Thoracic aorta (tissue), 2 donors: ENCODE measurements at regions not wholly inside any gene's neighbourhood (a gene's known extent, or its start where the extent isn't known, plus 50 kb on each side); places are given as distances from the start of the nearest gene placed in this dataset.

Experiments
- ATAC-seq: fragments of 150-250 bp; one replicate; pipeline ENCODE4 v1.8.0; 2017; ENCODE audit warnings: low read depth; ENCODE audit not compliant: insufficient number of reproducible peaks, low FRiP score
- DNase-seq: peaks from one replicate; pipeline ENCODE4 v3.0.0-alpha.2; 2020; ENCODE audit warnings: low spot score
- H3K27ac ChIP-seq, 2 donors: fragments of 200-600 bp; sonication (generic); 1 replicate in 1 of 2; 2 replicates in 1 of 2; pipeline ENCODE4 v1.5.1; 2016; ENCODE audit warnings: mild to moderate bottlenecking in 2 of 2, moderate library complexity in 2 of 2
- H3K27me3 ChIP-seq: fragments of 200-600 bp; sonication (generic); replicated peaks from 2 replicates; pipeline ENCODE4 v1.6.0; 2016; ENCODE audit warnings: mild to moderate bottlenecking; ENCODE audit not compliant: insufficient read depth
- H3K36me3 ChIP-seq: fragments of 200-600 bp; sonication (generic); one replicate; pipeline ENCODE4 v1.5.1; 2016
- H3K4me1 ChIP-seq, 2 donors: fragments of 200-600 bp; sonication (generic); 1 replicate in 1 of 2; 2 replicates in 1 of 2; pipeline versions ENCODE4 v1.5.1 to v1.6.0; 2016; ENCODE audit warnings: low read depth in 2 of 2, mild to moderate bottlenecking in 1 of 2; ENCODE audit not compliant: control insufficient read depth in 1 of 2
- H3K4me3 ChIP-seq: fragments of 200-600 bp; sonication (generic); 2 replicates; pipeline ENCODE4 v1.5.1; 2016; ENCODE audit warnings: mild to moderate bottlenecking
- H3K9me3 ChIP-seq: fragments of 200-600 bp; sonication (generic); 2 replicates; pipeline ENCODE4 v1.5.1; 2016
- TF ChIP-seq, protein P1 (sequence below): fragments of 200-600 bp; sonication (generic); IDR thresholded peaks from one replicate; pipeline ENCODE4 v1.5.1; 2019; ENCODE audit warnings: antibody characterized with exemption

- no peak for ATAC-seq
- DNase-seq: no peak
- TF ChIP-seq, protein P1, sequence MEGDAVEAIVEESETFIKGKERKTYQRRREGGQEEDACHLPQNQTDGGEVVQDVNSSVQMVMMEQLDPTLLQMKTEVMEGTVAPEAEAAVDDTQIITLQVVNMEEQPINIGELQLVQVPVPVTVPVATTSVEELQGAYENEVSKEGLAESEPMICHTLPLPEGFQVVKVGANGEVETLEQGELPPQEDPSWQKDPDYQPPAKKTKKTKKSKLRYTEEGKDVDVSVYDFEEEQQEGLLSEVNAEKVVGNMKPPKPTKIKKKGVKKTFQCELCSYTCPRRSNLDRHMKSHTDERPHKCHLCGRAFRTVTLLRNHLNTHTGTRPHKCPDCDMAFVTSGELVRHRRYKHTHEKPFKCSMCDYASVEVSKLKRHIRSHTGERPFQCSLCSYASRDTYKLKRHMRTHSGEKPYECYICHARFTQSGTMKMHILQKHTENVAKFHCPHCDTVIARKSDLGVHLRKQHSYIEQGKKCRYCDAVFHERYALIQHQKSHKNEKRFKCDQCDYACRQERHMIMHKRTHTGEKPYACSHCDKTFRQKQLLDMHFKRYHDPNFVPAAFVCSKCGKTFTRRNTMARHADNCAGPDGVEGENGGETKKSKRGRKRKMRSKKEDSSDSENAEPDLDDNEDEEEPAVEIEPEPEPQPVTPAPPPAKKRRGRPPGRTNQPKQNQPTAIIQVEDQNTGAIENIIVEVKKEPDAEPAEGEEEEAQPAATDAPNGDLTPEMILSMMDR: no peak
- Histone ChIP-seq H3K4me3 (no peak overlapping the region), H3K36me3 (no peaks in the 10 kb centered on the region), H3K4me1 (no peaks in the 10 kb centered on the region), H3K9me3 (no peaks in the 10 kb centered on the region), H3K27me3 (no peaks in the 10 kb centered on the region), H3K27ac (no peak overlapping the region)
Observed at GRCh38 chr14:86055512-86056075, 525.6 kb downstream of the FLRT2 start.

- Histone ChIP-seq H3K36me3 (no peaks in the 10 kb centered on the region), H3K4me1 (no peaks in the 10 kb centered on the region), H3K27me3 (no peaks in the 10 kb centered on the region), H3K27ac (no peak overlapping the region), H3K4me3 (no peak overlapping the region), H3K9me3 (no peaks in the 10 kb centered on the region)
- DNase-seq (no peak), ATAC-seq (no peak)
- TF ChIP-seq, protein P1: no peak
Observed at GRCh38 chr14:86052868-86053267, 522.9 kb downstream of the FLRT2 start.

DNA sequence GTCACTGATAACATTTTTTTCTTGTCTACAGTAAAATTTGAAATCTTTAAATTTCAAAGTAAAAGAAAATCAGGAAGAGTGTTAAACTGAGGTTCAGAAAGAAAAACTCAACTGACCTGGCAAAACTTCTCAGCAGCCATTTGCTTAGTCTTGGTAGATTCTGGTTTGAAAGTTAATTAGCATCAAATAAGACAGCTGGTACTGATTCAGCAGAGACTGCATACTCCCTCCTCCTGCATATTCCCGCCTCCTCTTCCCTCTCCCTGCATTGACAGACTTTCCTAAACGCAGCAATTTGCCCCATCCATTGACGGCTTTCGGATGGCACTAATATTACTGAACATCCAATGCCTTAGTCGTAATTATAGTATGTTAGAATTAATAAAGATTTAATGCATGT lies 520.8 kb downstream of the FLRT2 start:
- ATAC-seq (no peak), DNase-seq (no peak)
- no peaks in the 10 kb centered on the region for H3K9me3 ChIP-seq
- no peak overlapping the region for H3K27ac ChIP-seq
- no peak overlapping the region for H3K4me3 ChIP-seq
- H3K36me3 ChIP-seq: no peaks in the 10 kb centered on the region
- H3K27me3 ChIP-seq: no peaks in the 10 kb centered on the region
- H3K4me1 ChIP-seq: no peaks in the 10 kb centered on the region
- TF ChIP-seq, protein P1: no peak

- Histone ChIP-seq H3K36me3 (no peaks in the 10 kb centered on the region), H3K4me3 (no peak overlapping the region), H3K27ac (no peak overlapping the region), H3K27me3 (no peaks in the 10 kb centered on the region), H3K4me1 (no peaks in the 10 kb centered on the region), H3K9me3 (no peaks in the 10 kb centered on the region)
- TF ChIP-seq, protein P1: no peak
- ATAC-seq (no peak), DNase-seq (no peak)
Observed at GRCh38 chr14:86050072-86050683, 520.2 kb downstream of the FLRT2 start.

DNA sequence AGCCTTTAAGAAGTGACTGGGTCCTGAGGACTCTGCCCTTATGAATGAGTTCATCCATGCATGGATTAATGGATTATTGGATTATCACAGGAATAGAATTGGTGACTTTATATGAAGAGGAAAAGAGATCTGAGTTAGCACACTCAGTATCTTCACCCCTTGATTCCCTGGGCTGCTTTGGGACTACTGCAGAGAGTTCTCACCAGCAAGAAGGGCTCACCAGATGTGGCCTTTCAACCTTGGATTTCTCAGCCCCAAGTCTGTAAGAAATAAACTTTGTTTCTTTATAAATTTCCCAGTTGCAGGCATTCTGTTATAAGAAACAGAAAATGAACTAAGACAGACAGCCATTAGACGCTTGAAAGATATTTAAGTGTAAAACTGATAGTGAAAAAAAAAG lies 509.2 kb downstream of the FLRT2 start:
- H3K4me1 ChIP-seq: no peaks in the 10 kb centered on the region
- TF ChIP-seq, protein P1: no peak

More for the DNA sequence above, 509.2 kb downstream of the FLRT2 start:
- ATAC-seq: no peak
- DNase-seq: no peak
- Histone ChIP-seq H3K27me3 (no peaks in the 10 kb centered on the region), H3K36me3 (no peaks in the 10 kb centered on the region), H3K9me3 (no peaks in the 10 kb centered on the region), H3K27ac (no peak overlapping the region), H3K4me3 (no peak overlapping the region)
